Stromal cell of bone marrow (primary cell): ENCODE measurements at regions not wholly inside any gene's neighbourhood (a gene's known extent, or its start where the extent isn't known, plus 50 kb on each side); places are given as distances from the start of the nearest gene placed in this dataset.
"Not testable (repeated sequence)": the region's sequence is repeated elsewhere in the genome, so short reads cannot be mapped to it uniquely, and the experiment has no call there.

Experiments
- DNase-seq: peaks from one replicate; pipeline ENCODE4 v3.0.0-alpha.2; 2012; ENCODE audit warnings: low read depth

DNA sequence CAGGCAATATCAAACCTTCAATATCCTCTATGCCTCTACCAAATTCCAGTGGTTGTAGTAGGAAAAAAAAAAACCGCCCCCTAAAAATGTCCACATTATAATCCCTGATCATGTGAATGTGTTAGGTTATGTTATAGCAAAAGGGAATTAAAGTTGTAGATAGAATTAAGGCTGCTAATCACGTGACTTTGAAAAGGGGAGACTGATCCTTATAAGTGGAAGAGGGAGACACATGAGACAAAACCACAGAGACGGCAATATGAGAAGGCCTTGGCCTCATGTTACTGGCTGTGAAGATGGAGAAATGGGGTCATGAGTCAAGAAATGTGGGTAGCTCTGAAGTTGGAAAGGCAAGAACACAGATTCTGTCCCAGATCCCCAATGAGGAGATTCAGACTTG, 1711.3 kb downstream of the KHDRBS2 start:
- DNase-seq, result not testable (repeated sequence)

DNA sequence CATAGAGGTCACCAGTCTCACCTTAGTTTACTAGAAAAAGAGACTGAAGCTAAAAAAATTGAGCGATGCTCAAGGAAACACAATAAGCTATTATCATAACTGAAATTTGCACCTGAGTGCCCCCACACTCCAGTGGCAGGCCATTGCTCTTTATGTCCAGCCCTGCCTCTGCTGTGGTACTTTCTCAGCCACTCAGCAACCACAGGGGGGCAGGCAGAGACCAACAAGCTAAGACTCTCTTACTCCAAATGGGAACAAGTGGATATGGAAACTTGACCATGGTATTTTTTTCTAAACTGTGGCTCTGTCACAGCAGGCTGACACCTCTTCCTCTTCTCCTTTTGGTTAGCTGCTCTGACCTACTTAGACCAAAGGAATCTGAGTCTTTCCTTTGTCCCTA, 1713.4 kb downstream of the KHDRBS2 start:
- DNase-seq, result peak; percentile 18

DNA sequence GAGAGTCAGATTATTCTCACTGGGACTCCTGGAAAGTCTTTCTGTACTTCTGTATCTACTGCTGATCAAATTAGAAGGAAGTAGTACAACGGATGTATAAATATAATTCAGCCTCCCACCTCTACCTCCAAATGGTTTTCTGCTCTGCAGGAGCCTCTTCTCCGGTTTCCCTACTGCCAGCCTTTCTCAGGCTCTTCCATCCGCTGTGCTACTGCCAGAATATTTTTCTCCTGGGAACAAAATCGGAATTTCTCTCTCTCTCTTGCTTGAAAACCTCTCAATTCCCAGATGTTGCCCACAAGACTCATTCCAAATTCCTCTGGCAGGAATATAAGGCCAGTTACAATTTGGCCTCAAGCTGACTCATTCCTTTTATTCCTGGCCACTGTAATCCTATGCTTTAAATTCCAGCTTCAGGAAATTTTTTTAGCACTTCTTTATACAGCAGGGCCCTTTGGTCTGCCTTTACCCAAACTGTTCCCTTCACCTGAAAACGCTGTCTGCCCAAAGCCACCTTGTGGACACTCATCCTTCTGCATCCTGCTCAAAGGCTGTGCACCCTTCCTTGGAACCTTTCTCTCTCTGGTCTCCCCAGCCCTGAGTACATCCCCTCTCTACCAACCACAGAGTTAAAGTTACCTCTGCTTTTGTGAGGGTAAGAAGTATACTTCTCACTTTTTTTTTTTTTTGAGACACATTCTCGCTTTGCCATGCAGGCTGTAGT, 1714.6 kb downstream of the KHDRBS2 start:
- DNase-seq, result peak; percentile 47

DNA sequence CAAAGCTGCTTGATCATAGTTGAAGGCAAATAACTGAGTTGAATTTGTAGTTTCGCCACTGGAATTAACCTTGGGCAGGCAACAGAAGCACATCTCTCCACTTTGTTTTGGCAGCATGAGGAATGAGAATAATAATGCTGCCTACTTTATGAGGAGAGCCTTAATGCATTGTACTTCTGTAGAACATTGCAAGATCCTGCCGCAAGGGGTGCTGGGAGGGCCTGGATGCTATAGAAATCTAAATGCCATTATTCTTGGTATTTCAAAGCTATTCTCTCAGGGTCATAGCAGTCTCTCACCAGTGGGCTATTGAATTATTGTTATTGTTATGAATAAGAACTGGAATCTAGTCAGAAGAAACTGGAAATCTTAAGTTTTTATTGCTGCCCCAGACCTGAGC, 1715.4 kb downstream of the KHDRBS2 start:
- DNase-seq, result not testable (repeated sequence)

DNA sequence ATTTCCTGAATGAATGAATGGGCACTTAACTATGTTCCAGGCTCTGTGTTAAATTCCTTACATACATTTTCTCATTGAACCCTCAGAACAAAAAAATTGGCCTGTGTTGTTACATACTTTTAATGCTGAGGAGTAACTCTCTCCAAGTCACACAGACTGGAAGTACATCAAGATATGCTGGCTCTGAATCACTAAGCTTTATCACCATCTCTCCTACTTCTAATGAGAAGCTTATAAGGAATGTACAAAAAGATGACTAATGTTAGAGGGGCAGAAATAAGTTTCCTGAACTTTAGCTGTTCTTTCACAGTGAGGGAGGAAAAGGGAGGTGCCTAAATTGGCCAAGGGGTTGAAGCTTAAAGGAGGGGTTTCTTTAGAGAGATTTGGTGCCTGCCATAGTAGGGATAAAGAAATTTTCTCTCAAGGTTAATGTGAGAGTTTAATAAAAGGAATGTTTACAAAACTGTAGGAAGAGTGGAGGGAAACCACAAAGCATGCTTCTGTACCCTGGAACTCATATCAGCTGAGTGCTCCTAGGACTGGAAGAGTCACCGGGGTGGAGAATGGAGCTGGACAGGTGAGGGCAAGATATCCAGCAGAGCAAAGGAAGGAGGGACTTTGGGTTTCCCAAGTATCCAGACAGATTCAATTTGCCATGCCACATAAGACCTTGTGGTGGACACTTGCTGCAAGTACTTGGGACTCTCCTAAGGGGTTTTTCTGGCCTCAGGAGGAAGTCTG, 1718.4 kb downstream of the KHDRBS2 start:
- peak; percentile 28 for DNase-seq

DNA sequence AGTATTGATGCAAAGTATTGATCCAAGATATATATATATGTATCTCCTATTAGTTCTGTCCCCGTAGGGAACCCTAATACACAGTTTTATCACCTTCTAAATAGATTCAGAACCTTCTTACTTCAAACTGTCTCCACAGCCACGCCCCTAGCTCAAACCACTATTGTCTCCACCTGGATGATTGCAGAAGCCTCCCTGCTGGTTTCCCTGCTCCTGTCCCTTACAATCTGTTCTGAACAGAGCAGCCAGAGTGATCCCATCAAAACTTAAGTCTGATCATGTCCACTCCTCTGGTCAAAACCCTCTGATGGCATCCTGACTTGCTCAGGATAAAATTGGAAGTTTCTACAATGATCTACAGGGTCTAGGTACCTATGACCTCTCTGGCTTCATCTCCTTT, 1719.6 kb downstream of the KHDRBS2 start:
- not testable (repeated sequence) for DNase-seq

DNA sequence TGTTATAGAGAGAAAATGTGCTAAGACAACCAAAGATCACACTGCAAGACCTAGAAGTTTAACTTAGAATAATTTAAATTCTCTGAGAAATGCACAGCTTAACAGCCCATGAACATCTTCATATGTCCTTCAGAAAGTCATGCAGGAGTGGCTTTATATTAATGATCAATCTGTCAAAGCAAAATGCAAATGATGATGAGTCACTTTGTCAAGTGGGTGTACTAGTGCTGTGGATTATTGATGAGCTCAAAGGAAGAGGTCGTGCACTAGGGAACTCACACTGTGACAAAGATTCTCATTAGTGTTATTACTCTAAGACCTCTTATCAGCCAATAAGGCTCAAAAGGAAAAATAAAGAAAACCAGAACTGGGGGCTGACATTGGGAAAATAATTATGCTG, 1726.3 kb downstream of the KHDRBS2 start:
- DNase-seq, result not testable (repeated sequence)

DNA sequence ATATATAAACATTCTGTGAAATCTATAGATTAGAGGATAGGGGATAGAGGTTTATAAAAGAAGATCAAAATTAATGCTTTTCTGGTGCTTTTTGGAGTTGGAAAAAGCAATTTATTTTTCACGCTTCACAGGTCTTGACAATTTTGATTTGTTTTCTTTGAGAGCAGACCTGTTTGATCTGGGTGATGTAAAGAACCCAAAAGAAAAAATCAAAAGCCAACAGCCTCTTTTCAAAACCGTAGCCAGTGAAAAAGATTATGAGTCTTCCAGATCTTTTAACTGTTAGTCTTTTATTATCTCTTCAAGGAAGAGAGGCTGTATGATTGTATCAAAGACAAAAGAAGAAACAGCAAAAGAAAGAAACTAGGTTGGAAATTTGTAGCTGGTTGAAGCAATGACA, 1738.7 kb downstream of the KHDRBS2 start:
- not testable (repeated sequence) for DNase-seq

DNA sequence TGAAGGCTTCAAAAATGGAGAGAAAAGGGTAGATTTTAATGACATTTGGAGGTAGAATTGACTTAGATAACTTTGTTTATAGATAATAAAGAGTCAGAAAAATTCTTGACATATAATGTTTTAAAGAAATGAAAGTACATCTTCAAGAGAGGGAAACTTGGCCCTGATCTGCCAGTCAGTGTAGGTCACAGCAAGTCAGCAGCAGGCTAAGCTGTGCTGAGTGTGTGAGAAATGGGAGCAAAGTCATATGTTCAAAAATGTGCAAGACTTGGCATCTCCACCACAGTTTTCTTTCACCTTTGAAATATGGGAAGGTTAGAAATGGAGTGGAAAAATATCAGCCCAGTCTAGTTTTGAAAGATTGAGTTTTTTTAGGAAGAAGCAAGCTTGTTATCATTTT, 1761.3 kb downstream of the KHDRBS2 start:
- DNase-seq, result not testable (repeated sequence)

DNA sequence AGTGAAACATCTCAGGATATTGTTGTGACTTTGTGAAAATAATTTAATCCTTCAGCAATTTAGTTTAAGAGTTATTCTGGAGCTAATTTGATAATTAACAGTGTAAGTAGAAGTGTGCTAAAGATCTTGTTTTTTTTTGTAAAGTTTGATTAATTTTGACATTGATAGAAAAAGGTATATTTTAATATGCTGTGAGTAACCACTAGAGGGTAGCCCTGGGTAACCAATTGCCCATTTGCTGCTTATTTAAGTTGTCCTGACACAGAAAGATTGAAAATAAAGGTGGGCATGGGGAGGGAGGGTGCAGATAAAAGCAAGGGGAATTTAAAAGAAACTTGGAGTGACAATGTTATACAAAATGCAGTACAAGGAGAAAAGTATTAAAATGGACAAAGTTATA, 1808.3 kb downstream of the KHDRBS2 start:
- not testable (repeated sequence) for DNase-seq

DNA sequence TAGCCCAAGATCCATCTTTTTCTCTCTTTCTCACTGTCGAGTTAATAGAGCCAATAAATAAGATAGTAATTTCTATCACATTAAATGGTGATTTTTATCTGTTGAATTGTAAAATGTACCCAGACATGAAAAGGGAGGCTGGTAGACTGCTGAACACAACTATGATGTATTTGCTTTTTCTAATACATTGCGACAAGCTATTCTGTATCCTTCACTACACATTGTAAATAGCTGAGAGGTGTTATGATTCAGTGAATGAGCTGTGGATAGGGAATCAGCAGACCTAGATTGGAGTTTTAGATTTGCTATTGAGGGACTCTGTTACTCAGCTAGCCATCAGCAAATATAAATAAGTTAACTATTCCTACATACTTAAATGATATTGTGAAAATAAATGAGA, 1812.2 kb downstream of the KHDRBS2 start:
- DNase-seq, result not testable (repeated sequence)

DNA sequence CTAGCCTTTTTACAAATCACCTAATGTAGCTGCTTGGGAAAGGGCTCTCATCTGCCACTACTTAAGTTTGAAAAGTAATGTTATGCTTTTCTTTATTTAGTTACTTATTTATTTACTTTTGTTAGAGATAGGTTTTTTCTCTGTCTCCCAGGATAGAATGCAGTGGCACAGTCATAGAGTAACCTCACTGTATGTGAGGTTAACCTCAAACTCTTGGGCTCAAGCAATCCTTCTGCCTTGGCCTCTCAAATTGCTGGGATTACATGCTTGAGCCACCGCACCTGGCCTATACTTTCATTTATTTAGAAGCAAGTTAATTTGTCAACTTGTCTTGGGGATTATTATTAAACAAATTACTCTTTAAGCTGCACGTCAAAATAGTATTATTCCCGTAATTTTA, 1814.6 kb downstream of the KHDRBS2 start:
- not testable (repeated sequence) for DNase-seq

DNA sequence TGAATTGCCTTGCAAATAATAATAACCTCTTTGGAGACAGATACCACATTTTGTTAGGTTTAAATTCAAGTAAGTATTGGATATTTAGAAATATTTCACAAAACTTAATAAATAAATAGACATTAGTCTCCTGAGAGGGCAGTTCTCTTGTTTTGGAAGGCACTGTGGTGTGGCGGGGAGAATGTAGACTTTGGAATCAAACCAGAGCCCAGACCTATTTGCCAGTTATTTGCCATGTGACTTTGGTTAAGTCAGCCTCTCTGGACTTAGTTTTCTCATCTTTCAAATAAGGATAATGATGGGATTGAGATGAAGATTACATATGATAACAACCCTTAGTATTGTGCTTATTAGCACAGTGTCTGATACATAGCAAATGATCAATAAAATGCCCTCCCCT, 1835.6 kb downstream of the KHDRBS2 start:
- not testable (repeated sequence) for DNase-seq

DNA sequence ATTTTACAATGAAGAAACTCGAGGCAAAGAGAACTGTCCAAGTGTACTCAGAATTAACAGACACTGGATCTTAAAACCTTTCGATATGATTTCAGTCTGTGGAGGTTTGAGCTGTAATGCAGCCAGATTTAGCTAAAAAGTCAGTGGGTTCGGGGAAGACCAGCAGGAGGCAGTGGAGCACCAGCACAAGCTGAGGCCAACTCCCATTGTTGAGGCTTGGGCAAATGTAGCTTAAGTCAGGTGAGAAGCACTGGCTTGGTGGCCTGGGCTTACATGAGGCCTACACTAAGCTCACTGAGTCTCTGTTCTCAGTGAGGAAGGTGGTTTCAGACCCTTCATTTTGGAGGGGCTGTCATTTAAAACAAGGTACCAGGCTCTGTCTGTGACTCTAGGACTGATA, 1841.5 kb downstream of the KHDRBS2 start:
- not testable (repeated sequence) for DNase-seq

DNA sequence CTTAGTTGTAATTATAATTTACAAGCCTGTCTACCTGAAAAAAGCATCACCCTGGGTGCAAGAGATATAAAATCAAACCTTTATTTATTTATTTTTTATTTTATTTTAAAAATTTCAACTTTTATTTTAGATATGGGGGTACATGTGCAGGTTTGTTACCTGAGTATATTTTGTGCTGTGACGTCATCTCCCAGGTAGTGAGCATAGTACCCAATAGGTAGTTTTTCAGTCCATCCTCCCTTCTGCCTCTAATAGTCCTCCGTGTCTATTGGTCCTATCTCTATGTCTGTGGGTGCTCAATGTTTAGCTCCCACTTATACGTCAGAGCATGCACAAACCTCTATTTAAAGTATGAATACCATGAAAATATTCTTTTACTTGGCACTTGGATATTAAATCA, 1846.3 kb downstream of the KHDRBS2 start:
- DNase-seq, result not testable (repeated sequence)

DNA sequence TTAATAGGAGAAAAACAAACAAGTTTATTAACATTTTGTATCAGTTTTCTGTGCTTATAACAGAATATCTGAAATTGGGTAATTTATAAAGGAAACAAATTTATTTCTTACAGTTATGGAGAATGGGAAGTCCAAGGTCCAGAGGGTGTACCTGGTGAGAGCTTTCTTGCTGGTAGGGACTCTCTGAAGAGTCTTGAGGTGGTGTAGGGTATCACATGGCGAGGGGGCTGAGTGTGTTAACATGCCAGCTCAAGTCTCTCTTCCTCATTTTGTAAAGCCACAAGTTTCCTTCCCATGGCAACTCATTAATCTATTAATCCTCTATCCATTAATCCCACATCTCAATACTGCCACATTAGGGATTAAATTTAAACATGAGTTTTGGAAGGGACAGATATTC, 1863.3 kb downstream of the KHDRBS2 start:
- DNase-seq, result not testable (repeated sequence)

DNA sequence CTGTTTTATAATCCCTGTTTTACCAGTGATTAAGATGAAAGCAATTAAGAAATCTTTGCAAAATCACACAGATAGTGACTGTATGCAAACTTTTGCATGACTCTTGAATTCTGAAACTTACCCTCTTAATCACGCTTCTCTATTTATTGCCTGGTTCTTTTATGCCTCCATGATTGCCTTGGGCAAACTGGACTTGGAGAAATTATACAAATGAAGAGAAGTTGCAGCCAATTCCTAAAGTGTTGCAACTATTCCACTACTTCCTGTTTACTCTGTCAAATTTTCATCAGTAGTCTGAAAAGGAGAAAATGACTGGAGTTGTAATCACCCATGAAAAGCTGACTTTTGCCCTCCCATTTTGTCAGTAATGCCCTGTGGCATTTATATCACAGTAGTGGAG, 1869.9 kb downstream of the KHDRBS2 start:
- not testable (repeated sequence) for DNase-seq

DNA sequence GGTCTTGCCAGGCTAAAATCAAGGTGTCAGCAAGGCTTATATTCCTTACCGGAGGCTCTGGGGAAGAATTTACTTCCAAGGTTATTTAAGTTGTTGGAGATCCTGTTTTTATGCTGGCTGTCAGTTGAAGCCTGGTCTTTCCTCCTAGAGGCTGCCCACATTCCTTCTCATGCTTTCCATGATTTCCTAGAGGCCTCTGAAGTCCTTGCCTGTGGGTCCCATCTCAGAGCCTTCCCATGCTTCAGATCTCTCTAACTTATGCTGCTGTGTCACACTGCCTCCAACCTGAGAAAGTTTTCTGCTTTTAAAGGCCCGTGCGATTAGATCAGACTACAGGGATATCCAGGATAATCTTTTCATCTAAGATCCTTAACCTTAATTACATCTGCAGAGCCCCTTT, 1877.3 kb downstream of the KHDRBS2 start:
- DNase-seq, result not testable (repeated sequence)

DNA sequence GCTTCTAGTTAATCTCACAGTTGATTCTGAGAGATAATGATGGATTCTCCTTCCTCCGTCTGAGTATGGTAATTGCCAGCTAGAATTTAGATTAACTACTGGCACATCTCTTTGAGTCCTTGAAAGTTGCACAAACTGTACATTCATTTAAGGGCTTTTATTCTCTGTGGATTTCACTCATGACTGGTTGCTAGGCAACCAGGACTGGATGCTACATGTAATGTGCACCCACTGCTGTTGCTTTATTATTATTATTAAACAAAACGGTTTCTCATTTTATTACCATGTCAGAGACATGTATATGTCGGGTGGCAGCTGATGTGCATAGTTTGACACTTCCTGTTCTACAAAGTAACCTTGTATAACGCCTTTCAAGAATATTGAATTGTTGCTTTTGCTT, 1882.8 kb downstream of the KHDRBS2 start:
- not testable (repeated sequence) for DNase-seq

DNA sequence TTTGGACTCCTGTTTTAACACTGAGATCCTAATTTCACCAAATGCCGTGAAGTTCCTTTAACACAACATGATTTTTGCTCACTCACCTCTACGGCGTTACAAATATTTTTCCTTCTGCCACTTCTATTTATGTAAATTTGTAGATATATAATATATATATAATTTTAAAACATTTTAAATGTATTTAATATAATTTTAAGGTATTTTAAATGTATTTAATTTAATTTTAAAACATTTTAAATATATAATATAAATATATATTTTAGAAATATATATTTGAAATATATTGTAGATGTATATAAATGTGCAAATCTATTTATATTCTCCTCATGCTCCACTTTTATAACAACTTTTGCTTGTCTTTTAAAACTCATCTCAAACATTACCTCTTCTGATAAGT, 1883.5 kb downstream of the KHDRBS2 start:
- not testable (repeated sequence) for DNase-seq

DNA sequence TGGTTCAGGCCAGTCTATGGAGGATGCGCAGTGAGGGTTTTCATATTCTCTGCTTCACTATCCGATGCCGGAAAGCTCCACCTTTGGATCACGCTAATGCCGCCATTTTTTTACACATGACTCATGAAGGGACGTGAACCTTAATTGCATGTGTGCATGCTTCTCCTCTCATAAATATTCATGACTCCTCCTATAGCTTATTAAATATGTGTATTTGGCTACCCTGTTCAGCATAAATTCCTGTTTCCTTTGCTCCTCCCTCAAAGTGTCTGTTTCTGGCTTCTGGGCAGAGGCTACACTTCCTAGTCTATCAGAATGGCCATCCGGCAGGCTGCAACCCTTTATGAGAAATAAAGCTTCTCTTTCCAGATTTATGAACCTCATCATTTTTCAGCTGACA, 1890.8 kb downstream of the KHDRBS2 start:
- not testable (repeated sequence) for DNase-seq

DNA sequence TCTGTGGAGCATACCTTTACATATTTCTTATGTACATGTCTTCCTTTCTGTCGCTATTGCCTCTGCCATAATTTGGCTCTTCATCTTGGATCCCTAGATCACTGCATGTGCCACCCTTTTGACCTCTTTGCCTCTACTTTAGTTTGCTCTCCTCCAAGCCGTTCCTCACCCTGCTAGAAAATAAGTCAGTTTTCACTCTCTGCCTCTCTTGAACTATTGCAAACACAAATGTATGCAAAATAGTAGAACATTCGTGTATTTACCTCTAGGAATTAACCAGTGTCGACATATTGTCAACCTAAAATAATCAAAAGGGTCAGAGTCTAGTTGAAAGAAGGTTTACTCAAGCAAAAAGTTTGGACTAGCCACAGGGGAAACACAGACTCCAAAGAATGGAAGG, 1893.1 kb downstream of the KHDRBS2 start:
- not testable (repeated sequence) for DNase-seq

DNA sequence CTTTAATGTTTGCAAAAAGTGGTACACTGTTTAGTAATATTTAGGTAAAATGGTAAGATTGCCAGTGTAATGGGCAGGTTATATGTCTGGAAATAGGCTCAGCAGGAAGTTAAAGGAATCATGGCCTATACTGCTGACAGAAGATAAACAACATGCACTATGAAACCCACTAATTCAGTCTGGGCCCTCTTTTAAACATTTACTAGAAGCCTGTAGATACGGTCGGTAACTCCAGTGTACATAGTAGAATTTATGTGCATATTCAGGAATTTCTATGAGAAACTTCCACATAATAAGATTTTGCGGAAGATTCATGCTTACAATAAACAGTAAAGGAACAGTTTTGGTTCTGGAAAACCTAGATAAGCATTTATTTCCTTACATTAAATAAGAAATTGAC, 1896.9 kb downstream of the KHDRBS2 start:
- not testable (repeated sequence) for DNase-seq
